ENCODE measurements at regions not wholly inside any gene's neighbourhood (a gene's known extent, or its start where the extent isn't known, plus 50 kb on each side); places are given as distances from the start of the nearest gene placed in this dataset.

DNA sequence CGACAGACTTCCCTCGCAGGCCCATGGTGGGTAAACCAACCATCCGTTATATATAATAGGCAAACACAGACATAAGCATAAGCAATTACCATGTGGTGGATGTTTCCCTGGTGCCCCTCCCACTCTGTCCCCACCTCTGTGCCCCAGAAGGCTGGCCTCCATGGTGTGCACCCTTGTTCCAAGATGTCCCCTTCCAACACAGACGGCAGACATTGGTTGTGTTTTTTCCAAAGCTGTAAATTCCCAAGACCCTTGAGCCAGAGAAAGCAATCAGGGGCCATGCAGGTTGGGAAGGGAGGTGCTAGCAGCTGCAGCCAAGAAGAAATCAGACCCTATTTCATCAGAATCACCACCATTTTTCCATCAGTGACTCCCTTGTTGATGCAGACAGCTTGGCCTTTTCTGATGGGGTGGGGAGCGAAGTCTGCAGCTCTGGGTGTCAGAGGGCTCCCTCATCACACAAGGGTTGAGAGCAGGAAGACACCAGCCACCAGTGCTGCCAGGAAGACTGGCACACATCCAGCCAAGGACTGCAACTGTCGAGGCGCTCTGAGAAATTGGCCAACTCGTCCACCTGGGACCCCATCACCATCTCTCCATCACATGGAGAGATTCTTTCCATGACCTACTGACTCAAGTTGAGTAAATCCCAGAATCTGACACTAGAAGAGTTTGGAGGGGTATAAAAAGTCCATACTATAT, 86.8 kb upstream of the CHST15 start:
- no peak overlapping the region for H3K4me3 ChIP-seq (ENCODE audit: low read depth, low read length)
- no peak for DNase-seq (ENCODE audit: low read depth)
- TF ChIP-seq, protein P1, sequence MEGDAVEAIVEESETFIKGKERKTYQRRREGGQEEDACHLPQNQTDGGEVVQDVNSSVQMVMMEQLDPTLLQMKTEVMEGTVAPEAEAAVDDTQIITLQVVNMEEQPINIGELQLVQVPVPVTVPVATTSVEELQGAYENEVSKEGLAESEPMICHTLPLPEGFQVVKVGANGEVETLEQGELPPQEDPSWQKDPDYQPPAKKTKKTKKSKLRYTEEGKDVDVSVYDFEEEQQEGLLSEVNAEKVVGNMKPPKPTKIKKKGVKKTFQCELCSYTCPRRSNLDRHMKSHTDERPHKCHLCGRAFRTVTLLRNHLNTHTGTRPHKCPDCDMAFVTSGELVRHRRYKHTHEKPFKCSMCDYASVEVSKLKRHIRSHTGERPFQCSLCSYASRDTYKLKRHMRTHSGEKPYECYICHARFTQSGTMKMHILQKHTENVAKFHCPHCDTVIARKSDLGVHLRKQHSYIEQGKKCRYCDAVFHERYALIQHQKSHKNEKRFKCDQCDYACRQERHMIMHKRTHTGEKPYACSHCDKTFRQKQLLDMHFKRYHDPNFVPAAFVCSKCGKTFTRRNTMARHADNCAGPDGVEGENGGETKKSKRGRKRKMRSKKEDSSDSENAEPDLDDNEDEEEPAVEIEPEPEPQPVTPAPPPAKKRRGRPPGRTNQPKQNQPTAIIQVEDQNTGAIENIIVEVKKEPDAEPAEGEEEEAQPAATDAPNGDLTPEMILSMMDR (IDR thresholded peaks at IDR 0.05; ENCODE audit: insufficient read depth, low read depth, low read length, missing control alignments), result no peak

DNA sequence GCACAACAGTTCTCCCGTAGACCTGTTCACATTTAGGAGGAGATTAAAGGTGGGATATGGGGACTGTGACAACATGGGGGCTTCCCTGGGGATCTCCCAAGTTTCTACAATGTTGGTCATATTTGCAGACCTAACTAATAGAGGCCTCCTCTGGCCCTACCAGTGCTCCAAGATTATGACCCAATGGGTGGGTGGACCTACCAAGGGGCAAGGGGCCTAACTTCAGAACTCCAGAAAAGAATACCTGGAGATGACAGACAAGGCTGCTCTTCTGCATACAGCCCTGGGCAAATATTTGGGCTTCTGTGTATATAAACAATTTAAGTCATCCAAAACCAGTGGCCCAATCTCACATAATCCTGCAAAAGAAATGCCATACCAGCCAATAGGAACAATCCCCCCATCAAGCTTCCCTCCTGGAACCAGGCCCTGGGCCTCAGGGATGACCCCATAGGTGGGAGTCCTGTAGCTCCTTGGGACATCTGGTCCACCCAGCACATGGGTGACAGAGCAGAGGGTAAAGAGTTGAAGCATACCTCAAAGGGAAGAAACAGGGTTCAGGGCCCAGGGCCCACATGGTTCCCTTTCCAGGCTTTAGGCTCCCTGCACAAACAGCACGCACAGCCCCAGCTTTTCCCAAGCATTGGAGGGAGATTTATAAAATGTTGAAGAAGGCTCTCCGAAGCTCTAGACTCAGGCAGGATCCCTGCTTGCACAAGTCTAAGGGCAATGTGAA, 86.1 kb upstream of the CHST15 start:
- TF ChIP-seq, protein P1 (IDR thresholded peaks at IDR 0.05; ENCODE audit: insufficient read depth, low read depth, low read length, missing control alignments), result no peak
- H3K4me3 ChIP-seq (ENCODE audit: low read depth, low read length), result no peak overlapping the region
- DNase-seq (ENCODE audit: low read depth), result no peak

DNA sequence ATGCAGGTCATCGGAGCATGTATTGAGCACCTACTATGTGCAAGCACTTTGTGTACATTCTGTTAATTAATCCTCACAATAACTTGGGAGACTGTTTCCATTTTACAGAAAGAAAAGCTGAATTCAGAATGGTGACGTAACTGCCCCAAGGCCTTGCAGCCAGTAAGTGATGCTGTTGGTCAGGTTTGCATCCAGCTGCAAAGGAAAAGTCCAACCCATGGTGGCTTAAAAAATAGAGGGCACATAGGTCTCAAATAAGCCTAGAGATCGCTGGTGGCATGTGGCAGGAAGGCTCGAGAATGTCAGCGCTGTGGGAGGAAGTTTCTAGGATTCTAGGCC, 83.8 kb upstream of the CHST15 start:
- DNase-seq (ENCODE audit: low read depth), result no peak
- TF ChIP-seq, protein P1 (IDR thresholded peaks at IDR 0.05; ENCODE audit: insufficient read depth, low read depth, low read length, missing control alignments), result no peak
- H3K4me3 ChIP-seq (ENCODE audit: low read depth, low read length), result no peak overlapping the region

DNA sequence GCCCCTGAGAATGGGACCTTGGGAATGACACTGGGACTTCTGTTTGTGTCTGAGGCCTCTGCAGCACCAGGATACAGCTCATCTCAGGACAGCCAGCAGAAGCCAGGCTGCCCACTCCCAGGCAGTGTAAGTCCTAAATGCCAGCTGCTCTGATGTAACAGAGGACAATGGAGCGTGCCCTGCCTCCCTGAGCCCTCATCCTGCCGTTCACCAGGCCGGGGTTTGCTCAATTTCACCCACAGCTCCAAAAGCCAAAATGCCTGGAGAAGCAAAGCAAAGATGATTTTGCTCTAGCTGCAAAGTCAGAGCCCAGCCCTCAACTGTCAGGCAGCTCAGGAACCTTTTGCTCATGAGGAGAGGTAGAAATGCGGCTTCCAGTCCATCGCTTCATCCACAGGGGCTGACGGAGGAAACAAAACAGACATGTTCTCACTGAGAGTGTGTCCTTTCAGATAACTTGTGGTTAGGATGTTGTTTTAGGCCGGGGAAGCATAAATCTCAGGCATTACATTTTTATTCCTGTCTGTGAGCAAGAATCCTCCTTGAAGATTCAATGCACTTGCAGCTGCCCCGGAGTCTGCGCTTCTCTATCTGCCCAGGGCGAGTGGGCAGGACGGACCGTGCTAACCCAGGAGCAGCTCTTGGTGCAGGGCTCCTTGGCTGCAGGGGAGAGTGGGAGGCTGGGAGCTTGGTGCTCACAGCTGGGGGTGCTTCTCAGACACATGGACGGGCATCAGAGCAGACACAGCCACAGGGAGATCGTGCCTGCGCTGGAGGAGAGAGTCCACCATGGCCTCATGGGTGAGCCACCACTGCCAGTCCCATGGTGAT, 83.2 kb upstream of the CHST15 start:
- H3K4me3 ChIP-seq (ENCODE audit: low read depth, low read length), result no peak overlapping the region
- TF ChIP-seq, protein P1 (IDR thresholded peaks at IDR 0.05; ENCODE audit: insufficient read depth, low read depth, low read length, missing control alignments), result no peak
- DNase-seq (ENCODE audit: low read depth), result no peak

DNA sequence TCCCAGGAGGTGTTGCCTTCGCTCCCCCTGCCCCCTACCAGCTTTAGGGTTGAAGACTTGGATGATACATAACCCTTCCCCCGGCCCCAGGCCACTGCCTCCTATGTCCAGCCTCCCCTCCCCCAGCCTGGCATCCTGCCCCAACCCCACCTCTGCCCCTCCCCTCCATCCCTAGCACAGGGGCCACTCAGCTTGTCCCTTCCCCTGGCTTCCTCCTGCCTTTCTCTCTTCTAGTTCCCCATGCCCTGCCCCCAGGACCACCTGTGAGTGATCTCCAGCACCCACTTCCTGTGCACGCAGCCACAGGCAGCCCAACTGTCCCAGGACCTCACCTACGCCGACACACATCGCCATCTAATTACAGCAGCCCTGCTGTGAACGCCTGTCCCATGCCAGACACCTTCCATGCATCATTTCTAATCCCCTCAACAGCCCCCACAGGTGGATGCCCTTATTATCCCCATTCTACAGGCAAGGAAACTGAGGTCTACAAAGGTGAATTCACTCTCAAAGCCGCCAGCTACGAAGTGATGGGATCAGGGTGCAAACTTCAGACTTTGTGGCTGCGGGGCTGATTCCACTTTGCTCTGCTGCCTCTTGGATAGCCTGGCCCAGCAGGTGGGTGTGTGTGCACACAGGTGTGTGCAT, 82.4 kb upstream of the CHST15 start:
- peak; percentile 34 for DNase-seq (ENCODE audit: low read depth)
- H3K4me3 ChIP-seq (ENCODE audit: low read depth, low read length), result no peak overlapping the region
- TF ChIP-seq, protein P1 (IDR thresholded peaks at IDR 0.05; ENCODE audit: insufficient read depth, low read depth, low read length, missing control alignments), result no peak

All from GM12865 (cell line).